ENCODE measurements at regions not wholly inside any gene's neighbourhood (a gene's known extent, or its start where the extent isn't known, plus 50 kb on each side); places are given as distances from the start of the nearest gene placed in this dataset.

DNA sequence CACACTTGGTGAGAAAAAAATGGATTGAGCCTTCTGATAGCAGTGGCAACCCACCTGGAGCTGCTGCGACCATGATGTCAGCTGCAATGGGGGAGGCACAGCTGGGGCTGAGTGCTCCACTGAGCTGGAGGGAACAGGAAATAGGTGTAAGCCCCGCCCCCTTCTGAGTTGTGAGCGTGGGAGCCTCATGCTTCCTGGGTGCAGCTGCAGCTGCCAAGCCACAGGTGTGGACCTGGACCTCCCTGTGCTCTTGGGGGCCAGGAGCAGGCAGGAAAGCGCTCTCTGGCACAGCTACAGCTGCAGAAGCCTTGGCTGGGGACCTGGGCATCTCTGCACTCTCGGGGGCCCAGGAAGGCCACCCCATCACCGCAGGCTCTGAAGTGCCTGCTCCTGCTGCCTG lies 970.6 kb downstream of the DCDC2C start:
- Histone ChIP-seq H2AFZ (ENCODE audit: low read length) (no peak overlapping the region), H3K9ac (ENCODE audit: low read depth, low read length, poor library complexity, severe bottlenecking) (no peak overlapping the region), H3K9me2 (replicated peaks; ENCODE audit: low read depth, low read length) (no peaks in the 10 kb centered on the region), H4K20me1 (ENCODE audit: insufficient read depth, low read length, poor library complexity, severe bottlenecking) (no peaks in the 10 kb centered on the region), H3K4me1 (ENCODE audit: insufficient read depth, low read length, poor library complexity, severe bottlenecking) (no peaks in the 10 kb centered on the region), H3K36me3 (ENCODE audit: insufficient read depth, low read length) (no peaks in the 10 kb centered on the region), H3K4me2 (ENCODE audit: low read depth, low read length, poor library complexity, severe bottlenecking) (no peak overlapping the region), H3K4me3 (ENCODE audit: low read length, poor library complexity, severe bottlenecking) (no peak overlapping the region), H3F3A (ENCODE audit: low read depth) (no peaks in the 10 kb centered on the region), H3K27me3 (ENCODE audit: insufficient read depth, low read length, poor library complexity, severe bottlenecking) (no peaks in the 10 kb centered on the region), H3K79me2 (ENCODE audit: insufficient read depth, low read length) (no peaks in the 10 kb centered on the region), H3K9me3 (ENCODE audit: insufficient read depth, low read depth, low read length) (no peaks in the 10 kb centered on the region)
- no peak for TF ChIP-seq EZH2phosphoT487 (IDR thresholded peaks at IDR 0.05; ENCODE audit: borderline replicate concordance)
- TF ChIP-seq, protein P1, sequence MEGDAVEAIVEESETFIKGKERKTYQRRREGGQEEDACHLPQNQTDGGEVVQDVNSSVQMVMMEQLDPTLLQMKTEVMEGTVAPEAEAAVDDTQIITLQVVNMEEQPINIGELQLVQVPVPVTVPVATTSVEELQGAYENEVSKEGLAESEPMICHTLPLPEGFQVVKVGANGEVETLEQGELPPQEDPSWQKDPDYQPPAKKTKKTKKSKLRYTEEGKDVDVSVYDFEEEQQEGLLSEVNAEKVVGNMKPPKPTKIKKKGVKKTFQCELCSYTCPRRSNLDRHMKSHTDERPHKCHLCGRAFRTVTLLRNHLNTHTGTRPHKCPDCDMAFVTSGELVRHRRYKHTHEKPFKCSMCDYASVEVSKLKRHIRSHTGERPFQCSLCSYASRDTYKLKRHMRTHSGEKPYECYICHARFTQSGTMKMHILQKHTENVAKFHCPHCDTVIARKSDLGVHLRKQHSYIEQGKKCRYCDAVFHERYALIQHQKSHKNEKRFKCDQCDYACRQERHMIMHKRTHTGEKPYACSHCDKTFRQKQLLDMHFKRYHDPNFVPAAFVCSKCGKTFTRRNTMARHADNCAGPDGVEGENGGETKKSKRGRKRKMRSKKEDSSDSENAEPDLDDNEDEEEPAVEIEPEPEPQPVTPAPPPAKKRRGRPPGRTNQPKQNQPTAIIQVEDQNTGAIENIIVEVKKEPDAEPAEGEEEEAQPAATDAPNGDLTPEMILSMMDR (conservative IDR thresholded peaks at IDR 0.05; ENCODE audit: low read length): no peak

DNA sequence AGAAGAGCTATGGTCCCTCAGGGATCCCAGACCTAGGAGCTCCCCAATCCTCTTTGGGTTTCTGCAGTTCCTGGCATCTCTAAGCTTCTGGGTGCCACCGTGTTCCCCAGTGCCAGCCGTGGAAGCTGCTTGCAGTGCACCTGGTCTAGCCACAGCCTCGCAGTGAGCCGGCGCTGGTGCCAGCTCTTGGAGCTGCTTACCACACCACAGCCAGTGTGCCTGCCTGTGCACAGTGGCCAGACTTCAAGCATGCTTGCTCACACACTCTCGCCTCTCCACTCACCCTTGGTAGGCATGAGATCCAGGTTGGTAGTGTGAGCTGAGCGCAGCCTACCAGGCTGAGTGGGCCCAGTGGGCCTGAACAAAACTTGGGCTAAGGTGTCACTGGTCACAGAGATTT lies 971.9 kb downstream of the DCDC2C start:
- Histone ChIP-seq H4K20me1 (ENCODE audit: insufficient read depth, low read length, poor library complexity, severe bottlenecking) (no peaks in the 10 kb centered on the region), H3K27me3 (ENCODE audit: insufficient read depth, low read length, poor library complexity, severe bottlenecking) (no peaks in the 10 kb centered on the region), H3K36me3 (ENCODE audit: insufficient read depth, low read length) (no peaks in the 10 kb centered on the region), H3K79me2 (ENCODE audit: insufficient read depth, low read length) (no peaks in the 10 kb centered on the region), H3K9ac (ENCODE audit: low read depth, low read length, poor library complexity, severe bottlenecking) (no peak overlapping the region), H3K4me3 (ENCODE audit: low read length, poor library complexity, severe bottlenecking) (no peak overlapping the region), H3K4me1 (ENCODE audit: insufficient read depth, low read length, poor library complexity, severe bottlenecking) (no peaks in the 10 kb centered on the region), H3K4me2 (ENCODE audit: low read depth, low read length, poor library complexity, severe bottlenecking) (no peak overlapping the region), H3F3A (ENCODE audit: low read depth) (no peaks in the 10 kb centered on the region), H2AFZ (ENCODE audit: low read length) (no peak overlapping the region), H3K9me3 (ENCODE audit: insufficient read depth, low read depth, low read length) (no peaks in the 10 kb centered on the region), H3K9me2 (replicated peaks; ENCODE audit: low read depth, low read length) (no peaks in the 10 kb centered on the region)
- no peak for TF ChIP-seq EZH2phosphoT487 (IDR thresholded peaks at IDR 0.05; ENCODE audit: borderline replicate concordance)
- TF ChIP-seq, protein P1 (conservative IDR thresholded peaks at IDR 0.05; ENCODE audit: low read length): no peak

DNA sequence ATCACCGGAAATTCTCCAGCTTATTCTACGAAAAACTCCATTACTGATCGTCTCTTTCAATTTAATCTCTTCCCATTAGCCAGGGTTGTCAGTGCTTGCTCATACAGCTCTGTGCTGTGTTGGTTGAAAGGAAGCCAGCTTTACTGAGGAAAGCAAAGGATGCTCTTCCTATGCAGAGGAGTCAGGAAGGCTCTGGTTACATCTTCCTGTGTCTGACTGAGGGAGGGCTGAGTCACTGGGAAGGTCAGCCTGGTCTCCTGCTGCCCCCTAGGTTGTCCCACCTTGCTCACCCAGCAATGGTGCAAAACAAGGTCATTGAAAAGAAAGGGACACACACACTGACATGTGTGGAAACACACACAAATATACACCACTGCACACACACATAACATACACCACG lies 975.6 kb downstream of the DCDC2C start:
- Histone ChIP-seq H2AFZ (ENCODE audit: low read length) (no peak overlapping the region), H4K20me1 (ENCODE audit: insufficient read depth, low read length, poor library complexity, severe bottlenecking) (no peaks in the 10 kb centered on the region), H3K9me2 (replicated peaks; ENCODE audit: low read depth, low read length) (no peaks in the 10 kb centered on the region), H3K4me2 (ENCODE audit: low read depth, low read length, poor library complexity, severe bottlenecking) (no peak overlapping the region), H3F3A (ENCODE audit: low read depth) (no peaks in the 10 kb centered on the region), H3K27me3 (ENCODE audit: insufficient read depth, low read length, poor library complexity, severe bottlenecking) (no peaks in the 10 kb centered on the region), H3K79me2 (ENCODE audit: insufficient read depth, low read length) (no peaks in the 10 kb centered on the region), H3K4me1 (ENCODE audit: insufficient read depth, low read length, poor library complexity, severe bottlenecking) (no peaks in the 10 kb centered on the region), H3K9me3 (ENCODE audit: insufficient read depth, low read depth, low read length) (no peaks in the 10 kb centered on the region), H3K9ac (ENCODE audit: low read depth, low read length, poor library complexity, severe bottlenecking) (no peak overlapping the region), H3K36me3 (ENCODE audit: insufficient read depth, low read length) (no peaks in the 10 kb centered on the region), H3K4me3 (ENCODE audit: low read length, poor library complexity, severe bottlenecking) (no peak overlapping the region)
- no peak for TF ChIP-seq EZH2phosphoT487 (IDR thresholded peaks at IDR 0.05; ENCODE audit: borderline replicate concordance)

DNA sequence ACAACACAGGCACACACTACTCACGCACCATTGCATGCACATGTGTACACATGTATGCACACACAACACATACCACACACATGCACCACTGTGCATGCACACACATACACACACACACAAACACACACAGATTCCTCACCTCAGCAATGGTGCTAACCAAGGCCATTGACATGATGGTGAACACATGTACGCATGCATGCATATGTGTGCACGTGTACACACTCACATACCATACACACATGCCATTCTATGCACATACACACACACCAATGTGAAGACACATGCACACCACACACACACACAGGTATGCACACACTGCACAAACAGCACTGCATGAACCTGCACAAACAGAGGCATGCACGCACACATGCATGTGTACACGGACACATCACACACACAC lies 976.0 kb downstream of the DCDC2C start:
- Histone ChIP-seq H3K9ac (ENCODE audit: low read depth, low read length, poor library complexity, severe bottlenecking) (no peak overlapping the region), H3K4me2 (ENCODE audit: low read depth, low read length, poor library complexity, severe bottlenecking) (no peak overlapping the region), H3K79me2 (ENCODE audit: insufficient read depth, low read length) (no peaks in the 10 kb centered on the region), H4K20me1 (ENCODE audit: insufficient read depth, low read length, poor library complexity, severe bottlenecking) (no peaks in the 10 kb centered on the region), H3K9me2 (replicated peaks; ENCODE audit: low read depth, low read length) (no peaks in the 10 kb centered on the region), H3F3A (ENCODE audit: low read depth) (no peaks in the 10 kb centered on the region), H3K27me3 (ENCODE audit: insufficient read depth, low read length, poor library complexity, severe bottlenecking) (no peaks in the 10 kb centered on the region), H3K4me1 (ENCODE audit: insufficient read depth, low read length, poor library complexity, severe bottlenecking) (no peaks in the 10 kb centered on the region), H2AFZ (ENCODE audit: low read length) (no peak overlapping the region), H3K9me3 (ENCODE audit: insufficient read depth, low read depth, low read length) (no peaks in the 10 kb centered on the region), H3K36me3 (ENCODE audit: insufficient read depth, low read length) (no peaks in the 10 kb centered on the region), H3K4me3 (ENCODE audit: low read length, poor library complexity, severe bottlenecking) (no peak overlapping the region)
- TF ChIP-seq, protein P1 (conservative IDR thresholded peaks at IDR 0.05; ENCODE audit: low read length): no peak
- TF ChIP-seq EZH2phosphoT487 (IDR thresholded peaks at IDR 0.05; ENCODE audit: borderline replicate concordance): no peak
